WI38 (cell line): ENCODE measurements at regions not wholly inside any gene's neighbourhood (a gene's known extent, or its start where the extent isn't known, plus 50 kb on each side); places are given as distances from the start of the nearest gene placed in this dataset.

Source experiments
- H3K4me3 ChIP-seq: 2 replicates; pipeline ENCODE4 v1.5.1; 2011; ENCODE audit warnings: low read depth, mild to moderate bottlenecking, control low read depth, low read length
- TF ChIP-seq, protein P1 (sequence below): IDR thresholded peaks from 2 replicates; pipeline ENCODE4 v1.5.1; 2012; ENCODE audit warnings: low read depth, mild to moderate bottlenecking, control low read depth, low read length

DNA sequence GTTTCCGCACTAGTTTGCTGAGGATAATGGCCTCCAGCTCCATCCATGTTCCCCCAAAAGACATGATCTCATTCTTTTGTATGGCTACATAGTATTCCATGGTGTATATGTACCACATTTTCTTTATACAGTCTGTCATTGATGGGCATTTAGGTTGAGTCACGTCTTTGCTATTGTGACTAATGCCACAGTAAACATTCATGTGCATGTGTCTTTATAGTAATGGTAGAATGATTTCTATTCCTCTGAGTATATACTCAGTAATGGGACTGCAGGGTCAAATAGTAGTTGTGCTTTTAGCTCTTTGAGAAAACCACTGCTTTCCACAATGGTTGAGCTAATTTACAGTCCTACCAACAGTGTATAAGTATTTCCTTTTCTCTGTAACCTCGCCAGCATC, 78.3 kb upstream of the BCL9 start:
- TF ChIP-seq, protein P1, sequence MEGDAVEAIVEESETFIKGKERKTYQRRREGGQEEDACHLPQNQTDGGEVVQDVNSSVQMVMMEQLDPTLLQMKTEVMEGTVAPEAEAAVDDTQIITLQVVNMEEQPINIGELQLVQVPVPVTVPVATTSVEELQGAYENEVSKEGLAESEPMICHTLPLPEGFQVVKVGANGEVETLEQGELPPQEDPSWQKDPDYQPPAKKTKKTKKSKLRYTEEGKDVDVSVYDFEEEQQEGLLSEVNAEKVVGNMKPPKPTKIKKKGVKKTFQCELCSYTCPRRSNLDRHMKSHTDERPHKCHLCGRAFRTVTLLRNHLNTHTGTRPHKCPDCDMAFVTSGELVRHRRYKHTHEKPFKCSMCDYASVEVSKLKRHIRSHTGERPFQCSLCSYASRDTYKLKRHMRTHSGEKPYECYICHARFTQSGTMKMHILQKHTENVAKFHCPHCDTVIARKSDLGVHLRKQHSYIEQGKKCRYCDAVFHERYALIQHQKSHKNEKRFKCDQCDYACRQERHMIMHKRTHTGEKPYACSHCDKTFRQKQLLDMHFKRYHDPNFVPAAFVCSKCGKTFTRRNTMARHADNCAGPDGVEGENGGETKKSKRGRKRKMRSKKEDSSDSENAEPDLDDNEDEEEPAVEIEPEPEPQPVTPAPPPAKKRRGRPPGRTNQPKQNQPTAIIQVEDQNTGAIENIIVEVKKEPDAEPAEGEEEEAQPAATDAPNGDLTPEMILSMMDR = no peak

DNA sequence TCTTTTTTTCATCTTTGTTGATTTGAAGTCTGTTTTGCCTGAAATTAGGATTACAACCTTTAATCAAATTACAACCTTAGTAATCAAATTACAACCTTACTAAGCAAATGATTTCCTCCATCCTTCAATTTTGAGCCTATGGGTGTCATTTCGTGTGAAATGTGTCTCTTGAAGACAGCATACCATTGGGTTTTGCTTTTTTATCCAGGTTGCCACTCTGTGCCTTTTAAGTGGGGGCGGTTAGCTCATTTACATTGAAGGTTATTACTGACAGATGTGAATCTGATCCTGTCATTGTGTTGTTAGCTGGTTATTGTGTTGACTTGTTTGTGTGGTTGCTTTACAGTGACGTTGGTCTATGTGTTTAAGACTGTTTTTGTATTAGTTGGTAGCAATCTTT, 74.8 kb upstream of the BCL9 start:
- no peak overlapping the region for H3K4me3 ChIP-seq
- TF ChIP-seq, protein P1 = no peak

More for the DNA sequence above, 78.3 kb upstream of the BCL9 start:
- H3K4me3 ChIP-seq = no peak overlapping the region

DNA sequence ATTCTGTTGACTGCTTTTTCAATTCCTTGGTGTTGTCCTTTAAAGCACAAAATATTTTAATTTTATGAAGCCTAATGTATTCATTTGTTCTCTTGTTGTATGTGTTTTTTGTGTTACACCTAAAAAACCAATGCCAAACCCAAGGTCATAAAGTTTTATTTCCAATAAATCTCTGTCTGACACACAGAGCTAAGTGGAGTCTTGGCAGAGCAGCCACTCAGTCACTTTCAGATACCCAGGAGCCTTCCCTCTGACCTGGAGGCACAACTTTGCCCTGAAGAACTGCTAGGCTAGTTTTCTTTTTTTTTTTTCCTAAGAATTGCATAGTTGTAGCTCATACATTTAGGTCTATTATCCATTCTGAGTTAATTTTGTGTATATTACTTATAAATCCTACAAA, 71.2 kb upstream of the BCL9 start:
- H3K4me3 ChIP-seq = no peak overlapping the region
- TF ChIP-seq, protein P1 = no peak

GRCh38 chr1:147472489-147472888, 68.8 kb upstream of the BCL9 start:
- TF ChIP-seq, protein P1 = no peak
- no peak overlapping the region for H3K4me3 ChIP-seq

DNA sequence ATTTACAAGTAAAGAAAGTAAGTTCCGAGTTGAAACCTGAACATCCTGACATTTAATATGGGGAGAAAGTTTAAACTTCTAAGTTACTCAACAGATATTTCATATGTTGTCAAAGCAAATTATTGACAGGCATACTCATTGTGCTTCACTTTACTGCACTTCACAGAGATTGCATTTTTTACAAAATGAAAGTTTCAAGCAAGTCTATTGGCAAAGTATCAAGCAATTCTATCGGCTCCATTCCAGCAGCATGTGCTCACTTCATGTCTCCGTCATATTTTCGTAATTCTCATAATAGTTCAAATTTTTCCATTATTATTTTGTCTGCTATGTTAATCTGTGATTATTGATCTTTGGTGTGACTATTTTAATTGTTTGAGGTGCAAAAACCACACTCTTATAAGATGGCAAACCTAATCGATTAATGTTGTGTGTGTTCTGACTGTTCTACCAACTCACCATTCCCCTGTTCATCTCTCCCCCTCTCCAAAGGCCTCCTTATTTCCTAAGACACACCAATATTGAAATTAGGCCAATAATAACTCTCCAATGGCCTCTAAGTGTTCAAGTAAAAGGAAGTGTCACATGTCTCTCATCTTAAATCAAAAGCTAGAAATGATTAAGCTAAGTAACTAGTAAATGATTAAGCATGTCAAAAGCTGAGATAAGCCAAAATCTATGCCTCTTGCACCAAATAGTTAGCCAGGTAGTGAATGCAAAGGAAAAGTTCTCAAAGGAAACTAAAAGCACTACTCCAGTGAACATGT, 68.2 kb upstream of the BCL9 start:
- TF ChIP-seq, protein P1 = no peak
- H3K4me3 ChIP-seq = no peak overlapping the region

- no peak overlapping the region for H3K4me3 ChIP-seq
- TF ChIP-seq, protein P1 = no peak
These were observed 67.6 kb upstream of the BCL9 start for GRCh38 chr1:147473733-147474049.

DNA sequence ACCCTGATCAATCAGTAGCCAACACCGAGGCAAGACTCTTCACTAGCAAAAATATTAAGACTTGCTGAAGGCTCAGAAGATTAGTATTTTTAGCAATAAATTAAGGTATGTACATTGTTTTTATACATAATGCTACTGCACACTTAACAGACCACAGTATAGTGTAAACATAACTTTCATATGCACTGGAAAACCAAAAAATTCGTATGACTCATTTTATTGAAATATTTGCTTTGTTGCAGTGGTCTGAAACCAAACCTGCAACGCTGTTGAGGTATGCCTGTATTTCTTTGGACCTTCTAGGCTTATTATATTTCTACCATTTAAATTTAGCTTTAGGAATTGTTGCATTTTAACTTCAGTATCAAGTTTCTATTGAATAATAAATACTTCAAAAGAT, 65.8 kb upstream of the BCL9 start:
- H3K4me3 ChIP-seq = no peak overlapping the region
- TF ChIP-seq, protein P1 = no peak
